Upper lobe of left lung (tissue), 4 donors: ENCODE measurements at regions not wholly inside any gene's neighbourhood (a gene's known extent, or its start where the extent isn't known, plus 50 kb on each side); places are given as distances from the start of the nearest gene placed in this dataset.

ENCODE experiments used
- EP300 ChIP-seq, 4 donors: sonication (generic); formaldehyde crosslinking; IDR thresholded peaks; one replicate each; pipeline ENCODE4 v1.5.1; 2017; ENCODE audit warnings: antibody characterized with exemption in 4 of 4, control low read depth in 2 of 4
- POLR2A ChIP-seq, 4 donors: fragments of 450-650 bp; IDR thresholded peaks; one replicate each; pipeline ENCODE4 v1.5.1; 2016 to 2017; ENCODE audit warnings: antibody characterized with exemption in 4 of 4, mild to moderate bottlenecking in 2 of 4
- POLR2AphosphoS5 ChIP-seq, 2 donors: sonication (generic); formaldehyde crosslinking; IDR thresholded peaks; one replicate each; pipeline ENCODE4 v1.5.1; 2017; ENCODE audit warnings: antibody characterized with exemption in 2 of 2
- TF ChIP-seq, protein P1 (sequence below), 6 experiments: fragments of 450-650 bp in 4 of 6; fragments of 200-600 bp in 2 of 6; sonication (generic) in 2 of 6; IDR thresholded peaks; one replicate each; pipeline ENCODE4 v1.5.1; 2016 to 2019; ENCODE audit warnings: antibody characterized with exemption in 6 of 6

DNA sequence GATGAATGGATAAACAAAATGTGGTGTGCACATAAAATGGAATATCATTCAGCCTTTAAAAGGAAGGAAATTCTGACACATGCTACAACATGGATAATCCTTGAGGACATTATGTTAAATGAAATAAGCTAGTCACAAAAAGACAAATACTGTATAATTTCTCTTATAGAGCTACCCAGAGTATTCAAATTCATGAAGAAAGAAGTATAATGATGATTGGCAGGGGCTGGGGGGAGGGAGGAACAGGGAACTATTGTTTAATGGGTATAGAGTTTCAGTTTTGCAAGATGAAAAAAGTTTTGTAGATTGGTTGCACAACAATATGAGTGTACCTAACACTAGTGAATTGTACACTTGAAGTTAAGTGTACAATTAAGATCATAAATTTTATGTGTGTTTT is 153.9 kb upstream of the STK26 start:
- no peak for TF ChIP-seq POLR2A (IDR thresholded peaks at IDR 0.05)
- TF ChIP-seq, protein P1, sequence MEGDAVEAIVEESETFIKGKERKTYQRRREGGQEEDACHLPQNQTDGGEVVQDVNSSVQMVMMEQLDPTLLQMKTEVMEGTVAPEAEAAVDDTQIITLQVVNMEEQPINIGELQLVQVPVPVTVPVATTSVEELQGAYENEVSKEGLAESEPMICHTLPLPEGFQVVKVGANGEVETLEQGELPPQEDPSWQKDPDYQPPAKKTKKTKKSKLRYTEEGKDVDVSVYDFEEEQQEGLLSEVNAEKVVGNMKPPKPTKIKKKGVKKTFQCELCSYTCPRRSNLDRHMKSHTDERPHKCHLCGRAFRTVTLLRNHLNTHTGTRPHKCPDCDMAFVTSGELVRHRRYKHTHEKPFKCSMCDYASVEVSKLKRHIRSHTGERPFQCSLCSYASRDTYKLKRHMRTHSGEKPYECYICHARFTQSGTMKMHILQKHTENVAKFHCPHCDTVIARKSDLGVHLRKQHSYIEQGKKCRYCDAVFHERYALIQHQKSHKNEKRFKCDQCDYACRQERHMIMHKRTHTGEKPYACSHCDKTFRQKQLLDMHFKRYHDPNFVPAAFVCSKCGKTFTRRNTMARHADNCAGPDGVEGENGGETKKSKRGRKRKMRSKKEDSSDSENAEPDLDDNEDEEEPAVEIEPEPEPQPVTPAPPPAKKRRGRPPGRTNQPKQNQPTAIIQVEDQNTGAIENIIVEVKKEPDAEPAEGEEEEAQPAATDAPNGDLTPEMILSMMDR (IDR thresholded peaks at IDR 0.05), result no peak
- no peak for TF ChIP-seq EP300 (IDR thresholded peaks at IDR 0.05)
- no peak for TF ChIP-seq POLR2AphosphoS5 (IDR thresholded peaks at IDR 0.05)
